Endothelial cell of umbilical vein (primary cell): ENCODE measurements at regions not wholly inside any gene's neighbourhood (a gene's known extent, or its start where the extent isn't known, plus 50 kb on each side); places are given as distances from the start of the nearest gene placed in this dataset.

ENCODE experiments used
- EZH2 ChIP-seq: IDR thresholded peaks from 2 replicates; pipeline ENCODE4 v1.6.1; 2012; ENCODE audit warnings: borderline replicate concordance, low read depth, mild to moderate bottlenecking, moderate library complexity, low read length, inconsistent platforms; ENCODE audit not compliant: severe bottlenecking
- FOS ChIP-seq: IDR thresholded peaks from 2 replicates; pipeline ENCODE4 v1.6.1; 2011; ENCODE audit warnings: mild to moderate bottlenecking, low read length, moderate library complexity, borderline replicate concordance; ENCODE audit not compliant: insufficient read depth
- GATA2 ChIP-seq: IDR thresholded peaks from 2 replicates; pipeline ENCODE4 v1.7.0; 2011; ENCODE audit warnings: low read depth, mild to moderate bottlenecking, moderate library complexity, mixed read lengths, low read length; ENCODE audit not compliant: insufficient read length, insufficient read depth
- JUN ChIP-seq: IDR thresholded peaks from 2 replicates; pipeline ENCODE4 v1.6.1; 2011; ENCODE audit warnings: borderline replicate concordance, low read depth; ENCODE audit not compliant: insufficient read length, insufficient read depth
- MYC ChIP-seq: IDR thresholded peaks from one replicate; pipeline ENCODE4 v1.6.1; 2011; ENCODE audit warnings: mild to moderate bottlenecking, low read depth, low read length
- POLR2A ChIP-seq: IDR thresholded peaks from 2 replicates; pipeline ENCODE4 v1.6.1; 2012; ENCODE audit warnings: low read depth, mild to moderate bottlenecking, control low read depth, low read length
- POLR2AphosphoS5 ChIP-seq: IDR thresholded peaks from 2 replicates; pipeline ENCODE4 v1.6.1; 2012; ENCODE audit warnings: low read depth, mild to moderate bottlenecking, control low read depth, low read length, moderate library complexity; ENCODE audit not compliant: insufficient read depth
- TF ChIP-seq, protein P1 (sequence below), 2 donors: IDR thresholded peaks; 1 replicate in 1 of 2; 2 replicates in 1 of 2; pipeline ENCODE4 v1.5.1; 2011; ENCODE audit warnings: low read length in 2 of 2, mild to moderate bottlenecking in 2 of 2, moderate library complexity in 2 of 2, control low read depth in 1 of 2, inconsistent platforms in 1 of 2, low read depth in 1 of 2; ENCODE audit not compliant: insufficient read depth in 1 of 2; ENCODE audit errors: extremely low read depth in 1 of 2
- TF ChIP-seq, protein P2 (sequence below): IDR thresholded peaks from 2 replicates; pipeline ENCODE4 v1.6.1; 2011; ENCODE audit not compliant: insufficient read depth, insufficient read length

DNA sequence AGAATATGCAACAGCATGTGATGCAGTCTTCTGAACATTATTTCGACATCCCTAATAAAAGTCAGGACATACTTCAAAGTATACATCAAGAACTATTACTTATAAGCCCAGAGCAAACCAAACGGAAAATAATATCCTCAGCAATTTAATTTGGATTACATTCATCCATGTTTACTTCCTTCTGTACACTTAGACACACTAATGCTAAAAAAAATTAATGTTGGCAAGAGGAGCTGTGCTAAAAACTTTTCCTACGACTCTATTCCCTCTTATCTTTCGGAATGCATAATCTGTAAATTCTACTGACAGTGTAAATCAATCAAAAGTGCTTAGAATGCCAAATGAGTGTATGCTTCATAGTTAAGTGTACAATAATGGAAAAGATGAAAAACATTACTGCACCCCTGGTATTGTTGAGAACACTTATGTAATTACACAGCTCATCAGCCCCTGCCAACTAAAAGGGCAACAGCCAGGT lies 301.2 kb upstream of the HSF2 start:
- TF ChIP-seq, protein P1, sequence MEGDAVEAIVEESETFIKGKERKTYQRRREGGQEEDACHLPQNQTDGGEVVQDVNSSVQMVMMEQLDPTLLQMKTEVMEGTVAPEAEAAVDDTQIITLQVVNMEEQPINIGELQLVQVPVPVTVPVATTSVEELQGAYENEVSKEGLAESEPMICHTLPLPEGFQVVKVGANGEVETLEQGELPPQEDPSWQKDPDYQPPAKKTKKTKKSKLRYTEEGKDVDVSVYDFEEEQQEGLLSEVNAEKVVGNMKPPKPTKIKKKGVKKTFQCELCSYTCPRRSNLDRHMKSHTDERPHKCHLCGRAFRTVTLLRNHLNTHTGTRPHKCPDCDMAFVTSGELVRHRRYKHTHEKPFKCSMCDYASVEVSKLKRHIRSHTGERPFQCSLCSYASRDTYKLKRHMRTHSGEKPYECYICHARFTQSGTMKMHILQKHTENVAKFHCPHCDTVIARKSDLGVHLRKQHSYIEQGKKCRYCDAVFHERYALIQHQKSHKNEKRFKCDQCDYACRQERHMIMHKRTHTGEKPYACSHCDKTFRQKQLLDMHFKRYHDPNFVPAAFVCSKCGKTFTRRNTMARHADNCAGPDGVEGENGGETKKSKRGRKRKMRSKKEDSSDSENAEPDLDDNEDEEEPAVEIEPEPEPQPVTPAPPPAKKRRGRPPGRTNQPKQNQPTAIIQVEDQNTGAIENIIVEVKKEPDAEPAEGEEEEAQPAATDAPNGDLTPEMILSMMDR (IDR thresholded peaks at IDR 0.05; ENCODE audit: extremely low read depth in 1 of 2, insufficient read depth in 1 of 2, low read depth in 1 of 2, low read length in 2 of 2): no peak
- TF ChIP-seq EZH2 (no peak), POLR2AphosphoS5 (no peak), FOS (no peak), POLR2A (no peak), GATA2 (no peak), JUN (no peak), MYC (no peak)
- TF ChIP-seq, protein P2, sequence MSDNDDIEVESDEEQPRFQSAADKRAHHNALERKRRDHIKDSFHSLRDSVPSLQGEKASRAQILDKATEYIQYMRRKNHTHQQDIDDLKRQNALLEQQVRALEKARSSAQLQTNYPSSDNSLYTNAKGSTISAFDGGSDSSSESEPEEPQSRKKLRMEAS: no peak
